ENCODE measurements at regions not wholly inside any gene's neighbourhood (a gene's known extent, or its start where the extent isn't known, plus 50 kb on each side); places are given as distances from the start of the nearest gene placed in this dataset.
"Not testable (repeated sequence)": the region's sequence is repeated elsewhere in the genome, so short reads cannot be mapped to it uniquely, and the experiment has no call there.

DNA sequence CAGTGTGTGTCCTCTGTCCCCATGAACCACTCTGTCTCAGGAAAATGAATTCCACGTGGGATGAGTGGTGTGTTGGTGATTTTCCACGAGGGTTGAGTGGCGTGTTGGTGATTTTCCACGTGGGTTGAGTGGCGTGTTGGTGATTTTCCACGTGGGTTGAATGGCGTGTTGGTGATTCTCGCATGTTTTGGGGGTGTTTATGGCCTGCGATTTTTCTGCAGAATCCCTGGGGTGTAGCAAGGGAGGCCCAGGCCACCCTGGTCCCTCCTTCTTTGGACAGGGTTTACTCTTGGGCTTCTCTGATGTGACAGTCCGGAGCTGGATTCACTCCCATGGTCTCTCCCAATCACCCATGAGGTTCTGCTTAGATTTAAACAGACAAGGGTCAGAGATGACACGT is 90.6 kb upstream of the FRMD1 start:
- DNase-seq, result no peak

DNA sequence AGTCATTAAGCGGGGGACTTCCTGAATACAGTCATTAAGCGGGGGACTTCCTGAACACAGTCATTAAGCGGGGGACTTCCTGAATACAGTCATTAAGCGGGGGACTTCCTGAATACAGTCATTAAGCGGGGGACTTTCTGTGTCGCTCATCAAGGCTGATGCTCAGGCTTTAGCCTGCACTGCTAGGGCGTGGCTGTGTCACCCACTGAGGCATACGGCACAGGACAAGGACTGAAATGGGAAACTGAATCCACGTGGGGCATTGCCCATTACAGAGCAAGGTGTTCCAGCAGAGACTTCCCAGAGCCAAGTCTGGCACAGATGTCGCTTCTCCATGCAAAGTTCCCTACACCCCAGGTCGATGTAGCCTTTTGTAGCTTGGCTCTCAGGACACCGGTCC is 89.9 kb upstream of the FRMD1 start:
- not testable (repeated sequence) for DNase-seq

DNA sequence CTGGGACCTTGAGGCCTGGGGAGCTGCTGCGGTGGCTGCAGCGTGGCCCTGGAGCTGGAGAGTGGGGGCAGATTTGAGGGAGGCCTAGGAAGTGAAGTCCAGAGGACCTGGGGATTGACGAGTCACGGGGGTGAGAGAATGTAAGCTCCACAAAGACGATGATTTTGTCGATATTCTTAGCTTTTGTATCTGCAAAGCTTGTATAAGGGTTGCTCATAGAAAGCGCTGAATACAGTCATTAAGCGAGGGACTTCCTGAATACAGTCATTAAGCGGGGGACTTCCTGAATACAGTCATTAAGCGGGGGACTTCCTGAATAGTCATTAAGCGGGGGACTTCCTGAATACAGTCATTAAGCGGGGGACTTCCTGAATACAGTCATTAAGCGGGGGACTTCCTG is 89.3 kb upstream of the FRMD1 start:
- DNase-seq, result not testable (repeated sequence)

DNA sequence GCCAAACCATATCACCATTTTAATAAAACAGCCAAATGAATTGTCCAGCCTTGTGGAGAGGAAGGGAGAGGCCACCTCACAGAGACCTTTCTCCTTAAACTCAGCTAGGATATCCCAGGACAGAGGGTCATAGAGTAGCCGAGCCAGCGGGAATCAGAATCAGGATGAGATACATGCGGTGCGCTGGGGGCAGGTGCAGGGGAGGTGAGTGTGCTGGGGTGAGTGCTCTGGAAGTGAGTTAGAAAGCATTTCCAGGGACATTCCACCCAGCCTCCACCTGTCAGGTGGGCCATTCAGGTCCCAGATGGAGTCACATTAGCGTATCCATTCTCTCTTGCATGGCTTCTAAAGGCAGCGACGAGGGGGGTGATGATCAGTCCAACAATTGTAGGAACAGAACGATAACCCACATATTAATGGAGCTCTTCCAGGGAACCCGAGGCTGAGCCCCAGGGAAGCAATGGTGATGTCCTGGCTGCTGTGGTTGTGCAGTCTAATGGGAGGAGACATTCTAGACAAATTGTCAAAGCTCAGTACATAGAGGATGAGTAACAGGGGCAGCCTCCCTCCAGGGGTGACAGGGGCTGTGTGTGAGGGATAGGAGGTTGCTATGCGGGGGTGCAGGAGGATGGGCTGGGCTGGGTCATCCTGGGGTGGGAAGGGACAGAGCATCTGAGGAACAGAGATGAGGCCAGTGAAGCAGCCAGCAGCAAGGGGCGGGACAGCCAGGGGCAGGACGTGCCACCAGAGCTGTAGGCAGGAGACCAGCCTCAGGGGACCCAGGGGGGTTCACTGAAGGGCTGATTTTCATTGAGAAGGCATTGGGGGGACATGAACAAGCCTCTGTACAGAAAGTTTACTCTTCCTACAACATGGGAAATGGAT is 88.7 kb upstream of the FRMD1 start:
- DNase-seq, result no peak

DNA sequence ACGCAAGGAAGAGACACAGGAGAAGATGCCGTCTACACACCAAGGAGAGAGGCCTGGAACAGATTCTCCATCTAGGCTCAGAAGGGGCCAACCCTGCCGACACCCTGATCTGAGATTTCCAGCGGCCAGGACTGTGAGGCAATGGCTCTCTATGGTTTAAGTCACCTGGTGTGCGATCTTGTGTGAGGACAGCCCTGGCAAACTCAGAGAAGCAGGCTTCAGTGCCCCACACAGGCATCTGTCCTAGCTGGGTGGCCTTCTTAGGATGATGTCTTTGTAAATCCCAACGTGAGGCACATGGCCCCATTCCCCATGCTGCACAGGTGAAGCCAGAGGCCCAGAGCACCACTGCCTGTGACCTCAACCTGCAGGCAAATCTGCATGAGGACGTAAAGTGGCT is 87.6 kb upstream of the FRMD1 start:
- DNase-seq, result no peak

DNA sequence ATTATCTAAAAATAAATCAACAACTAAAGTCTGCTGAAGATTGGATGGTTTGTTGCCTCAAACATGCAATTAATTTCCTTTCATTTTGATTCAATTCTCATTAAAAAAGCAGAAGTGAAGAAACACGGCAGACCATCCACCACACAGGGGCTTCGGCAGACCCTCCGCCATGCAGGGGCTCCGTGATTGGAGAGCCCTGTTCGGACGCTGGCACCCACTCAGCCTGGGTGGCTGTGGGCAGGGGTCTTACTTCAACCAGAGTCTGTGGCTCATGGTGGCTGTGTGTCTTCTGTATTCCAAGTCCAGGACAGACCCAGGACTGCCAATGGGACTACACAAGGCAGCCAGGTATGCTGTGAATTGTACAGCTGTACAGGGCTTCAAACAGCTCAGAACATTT is 86.9 kb upstream of the FRMD1 start:
- DNase-seq, result no peak

DNA sequence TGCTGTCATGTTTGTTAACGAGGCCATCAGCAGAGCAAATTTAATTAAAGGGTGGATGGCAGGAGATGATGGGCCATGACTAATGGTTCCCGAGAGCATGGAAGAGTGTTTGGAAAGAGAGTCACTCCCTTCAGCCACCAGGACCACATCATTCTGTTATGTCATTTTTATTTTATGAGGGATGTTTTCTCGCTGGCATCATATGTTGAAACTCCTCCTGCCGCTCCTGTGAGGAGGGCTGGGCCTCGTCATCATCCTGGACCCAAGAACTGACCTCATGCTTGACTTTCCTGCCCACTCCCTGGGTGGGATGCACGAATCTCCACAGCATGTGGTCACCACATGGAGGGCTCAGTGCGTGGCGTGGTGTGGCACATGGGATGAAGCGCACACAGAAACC is 86.4 kb upstream of the FRMD1 start:
- DNase-seq, result no peak

DNA sequence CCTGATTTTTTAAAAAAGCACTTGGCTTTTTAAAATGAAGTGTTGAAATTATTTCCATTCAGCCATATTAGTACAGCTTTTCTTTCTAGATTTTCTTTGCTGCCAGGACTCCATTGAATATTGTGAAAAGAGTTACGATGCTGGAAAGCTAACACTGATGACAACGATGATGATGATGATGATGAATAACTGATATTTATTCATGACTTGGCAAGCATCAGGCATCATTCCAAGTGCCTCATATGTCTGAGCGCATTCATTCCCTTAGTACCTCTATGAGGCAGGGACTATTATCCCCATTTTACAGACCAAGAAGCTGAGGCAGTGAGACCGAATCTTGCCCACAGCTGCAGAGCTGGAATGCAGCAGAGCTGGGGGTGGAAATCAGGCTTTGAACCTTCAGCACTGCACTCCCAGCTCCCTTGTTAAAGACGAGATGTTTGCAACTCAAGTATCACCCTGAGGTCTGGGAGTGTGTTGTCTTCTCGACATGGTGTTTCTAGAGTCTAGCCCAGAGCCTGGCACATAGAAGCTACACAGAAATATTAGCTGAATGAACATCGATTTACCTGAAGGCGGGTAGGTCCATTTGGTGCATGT is 85.5 kb upstream of the FRMD1 start:
- DNase-seq, result no peak

DNA sequence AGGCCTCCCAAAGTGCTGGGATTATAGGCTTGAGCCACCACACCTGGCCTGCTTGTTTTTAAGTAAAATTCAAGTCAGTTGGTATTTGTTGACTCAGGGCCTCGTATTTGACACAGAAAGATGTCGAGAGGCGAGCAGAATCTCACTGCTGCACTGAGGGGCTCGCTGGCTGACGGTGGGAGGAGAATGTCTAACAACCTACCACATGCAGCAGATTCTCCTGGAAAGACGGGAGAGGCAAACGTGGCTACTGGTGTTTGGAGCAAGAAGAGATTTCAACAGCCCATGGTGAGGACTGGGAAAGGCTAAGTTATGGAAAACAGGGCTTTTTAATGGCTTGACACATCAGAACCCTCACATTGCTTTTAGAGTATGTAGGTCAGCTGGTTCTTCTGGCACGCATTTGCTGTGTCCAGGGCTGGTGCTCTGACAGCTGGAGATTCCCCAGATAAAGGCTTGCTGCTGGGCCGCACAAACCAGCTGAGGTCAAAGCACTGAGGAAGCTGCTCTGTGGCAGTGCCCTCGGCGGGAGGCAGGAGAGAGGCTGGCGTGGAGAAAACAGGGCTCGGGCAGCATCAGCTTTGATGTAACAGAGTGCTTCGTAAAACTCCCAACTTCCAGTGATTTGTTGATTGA is 84.2 kb upstream of the FRMD1 start:
- peak; percentile 48 for DNase-seq

DNA sequence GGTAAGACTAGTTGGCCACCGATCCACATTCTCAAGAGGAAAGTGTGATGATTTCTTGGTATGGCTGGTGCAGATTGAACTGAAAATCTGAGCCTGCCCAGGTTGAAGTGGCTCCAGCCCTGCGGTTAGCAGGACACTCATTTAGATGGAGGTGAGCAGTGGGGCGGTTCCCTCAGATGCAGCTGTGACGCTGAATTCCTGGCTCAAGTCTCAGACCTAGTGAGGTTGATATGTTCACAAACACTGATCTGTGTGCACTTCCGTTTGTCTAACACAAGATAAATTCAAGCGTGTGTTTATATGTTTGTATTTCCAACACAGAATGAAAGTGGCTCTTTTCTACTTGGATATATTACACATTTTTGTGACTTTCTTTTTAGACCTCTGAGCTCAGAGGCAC is 83.4 kb upstream of the FRMD1 start:
- DNase-seq, result no peak

DNA sequence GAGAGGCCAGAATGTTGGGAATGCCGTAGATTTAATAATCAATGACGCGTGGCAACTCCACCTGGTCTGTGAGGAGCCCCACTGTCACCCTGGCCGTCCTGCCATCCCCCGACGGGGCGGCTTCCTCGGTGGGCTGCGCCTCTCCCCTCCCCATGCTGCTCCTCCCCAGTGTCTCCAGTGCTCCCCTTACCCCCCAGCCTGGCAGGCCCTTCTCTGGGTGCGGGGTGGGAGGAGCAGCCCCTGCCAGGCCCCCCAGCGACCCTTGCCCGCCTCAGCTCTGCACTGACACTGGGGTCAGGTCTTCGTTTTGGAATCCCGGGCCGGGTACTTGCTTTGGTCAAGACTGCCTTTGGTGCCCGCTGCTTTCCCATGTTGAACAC is 82.3 kb upstream of the FRMD1 start:
- no peak for DNase-seq

DNA sequence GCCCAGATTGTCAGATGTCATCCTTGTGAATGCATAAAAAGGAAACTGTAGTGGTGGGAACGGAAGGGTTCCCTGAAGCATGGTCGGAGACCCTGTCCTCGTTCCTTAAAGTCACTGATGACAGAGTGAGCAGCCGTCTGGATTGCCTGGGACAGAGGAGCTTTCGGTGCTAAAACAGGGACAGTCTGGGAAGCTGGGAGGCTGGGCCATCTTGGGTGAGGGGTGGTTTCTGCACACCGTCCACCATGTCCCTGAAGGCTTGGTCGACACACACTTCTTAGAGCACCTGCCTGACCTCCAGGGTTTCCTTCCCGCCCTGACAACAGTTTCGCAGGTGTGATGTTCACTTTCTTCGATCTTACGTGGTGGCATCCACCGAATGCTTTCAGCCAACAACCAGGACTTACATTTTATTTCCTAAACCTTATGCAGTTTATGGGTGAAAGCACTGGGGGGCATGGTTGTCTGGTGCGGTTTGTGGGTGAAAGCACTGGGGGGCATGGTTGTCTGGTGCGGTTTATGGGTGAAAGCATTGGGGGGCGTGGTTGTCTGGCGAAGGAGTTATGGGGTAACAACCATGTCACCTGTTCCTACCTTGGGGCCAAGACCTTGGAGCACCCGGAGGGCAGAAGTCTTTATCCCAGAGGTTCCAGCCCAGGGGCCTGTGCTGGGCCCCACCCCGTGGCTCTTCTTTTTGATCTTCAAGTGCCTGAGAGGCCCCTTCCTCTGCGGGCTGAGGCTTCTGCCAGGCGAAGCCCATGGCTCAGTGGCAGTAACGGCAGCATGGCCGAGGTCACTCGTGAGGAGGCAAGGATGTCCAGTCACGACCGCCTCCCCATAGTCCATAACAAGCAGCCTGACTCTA is 81.7 kb upstream of the FRMD1 start:
- no peak for DNase-seq

DNA sequence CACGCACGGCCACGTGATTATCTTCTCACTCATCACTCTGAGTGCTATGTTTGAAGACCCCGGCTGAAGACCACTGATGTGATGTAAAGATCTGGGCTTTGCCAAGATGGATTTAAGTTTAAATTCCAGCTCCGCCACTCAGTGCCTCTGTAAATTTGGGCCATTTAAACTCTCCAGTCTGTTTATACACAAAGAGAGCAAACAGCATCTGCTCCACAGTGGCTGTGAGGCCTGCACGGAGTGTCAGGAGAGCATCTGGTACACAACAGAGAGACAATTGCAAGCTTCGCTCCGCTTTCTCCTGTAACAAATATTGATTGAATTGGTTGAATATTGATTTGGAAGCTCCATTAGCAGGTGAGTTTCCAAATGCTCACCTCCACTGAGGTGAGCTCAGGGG is 80.5 kb upstream of the FRMD1 start:
- DNase-seq, result no peak

DNA sequence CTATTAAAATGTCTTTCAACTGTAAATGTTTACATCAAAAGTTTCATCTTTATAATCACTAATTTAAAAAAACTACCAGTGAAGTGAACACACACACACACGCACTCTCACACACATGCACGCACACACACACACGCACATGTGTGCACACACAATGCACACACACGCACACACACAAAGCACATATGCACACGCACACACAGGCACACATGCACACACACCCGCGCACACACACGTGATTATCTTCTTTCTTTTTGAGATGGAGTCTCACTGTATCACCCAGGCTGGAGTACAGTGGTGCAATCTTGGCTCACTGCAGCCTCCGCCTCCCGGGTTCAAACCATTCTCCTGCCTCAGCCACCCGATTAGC is 80.0 kb upstream of the FRMD1 start:
- DNase-seq, result no peak

DNA sequence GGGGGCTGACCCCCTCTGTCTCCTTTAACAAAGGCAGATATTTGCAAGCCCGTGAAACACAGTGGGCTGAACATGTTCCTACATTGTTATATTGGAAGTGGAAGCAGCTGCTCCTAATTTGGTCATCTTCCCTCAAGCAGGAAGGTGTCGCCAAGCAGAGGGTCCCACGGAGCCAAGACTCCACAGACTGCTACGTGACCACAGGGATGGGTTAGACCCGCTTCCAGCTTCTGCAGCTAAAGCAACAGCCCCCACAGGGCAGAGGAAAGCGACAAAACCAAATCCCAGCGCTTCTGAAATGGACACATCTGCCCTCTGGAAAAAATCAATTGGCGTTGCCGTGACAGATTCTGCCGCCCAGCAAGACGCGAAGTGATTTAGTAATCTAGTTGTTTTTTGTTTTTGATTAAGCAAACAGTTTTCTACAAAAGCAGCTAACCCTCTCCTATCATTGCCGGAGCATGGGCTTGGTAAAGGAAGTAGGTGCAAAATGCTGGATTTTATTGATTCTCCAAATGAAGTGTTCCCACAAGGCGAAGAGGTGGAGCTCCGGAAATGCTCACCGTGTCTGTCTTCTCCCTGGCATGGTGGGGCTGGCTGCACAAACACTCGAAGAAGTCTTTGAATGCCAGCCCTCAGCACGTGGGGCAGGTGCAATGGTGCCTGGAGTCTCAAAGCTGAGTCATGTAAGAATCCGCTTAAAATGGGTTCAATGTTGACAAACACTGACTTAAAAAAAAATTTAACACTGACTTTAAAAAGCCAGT is 79.4 kb upstream of the FRMD1 start:
- no peak for DNase-seq

DNA sequence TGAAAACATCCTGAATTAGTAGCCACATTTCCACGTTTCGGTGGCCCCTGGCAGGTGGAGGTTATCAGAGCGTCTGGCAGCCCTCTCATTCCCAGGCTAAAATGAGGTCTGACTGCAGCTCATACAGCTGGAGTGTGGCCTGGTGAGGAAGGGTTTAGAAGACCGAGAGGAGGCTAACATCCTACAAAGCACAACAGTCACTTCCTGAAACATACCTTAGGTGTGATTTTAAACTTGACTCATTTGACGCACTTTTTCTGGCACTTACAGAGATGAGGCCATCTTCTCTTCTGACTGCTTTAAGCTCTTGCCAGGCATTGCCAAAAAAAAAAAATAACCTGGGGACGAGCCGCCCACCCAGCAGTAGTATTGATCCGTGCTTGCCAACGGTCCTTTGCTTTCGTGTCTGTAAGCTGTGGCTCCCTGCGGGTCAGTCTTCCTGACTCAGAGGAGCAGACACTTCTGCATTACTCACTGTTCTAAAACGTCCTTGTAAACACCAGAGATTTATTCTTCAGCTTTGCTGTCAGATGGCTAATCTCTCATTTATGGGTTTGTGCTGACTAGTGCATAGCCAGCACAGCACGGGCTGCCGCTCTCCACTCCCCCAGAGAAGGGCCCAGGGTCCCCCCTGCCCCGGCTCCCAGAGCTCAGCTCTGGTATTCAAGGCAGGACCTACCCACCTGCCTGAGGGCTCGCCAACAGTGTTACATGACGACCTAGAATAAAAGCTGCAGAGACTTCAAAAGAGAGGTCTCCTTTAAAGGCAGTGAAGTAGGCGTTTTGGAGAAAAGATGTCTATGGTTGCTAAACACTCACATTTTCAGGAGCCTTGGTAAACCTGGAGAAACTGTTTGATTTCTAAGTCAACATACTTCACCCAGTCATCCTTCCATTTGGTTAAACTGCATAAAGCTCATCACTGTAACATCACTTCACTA is 78.5 kb upstream of the FRMD1 start:
- DNase-seq, result no peak

DNA sequence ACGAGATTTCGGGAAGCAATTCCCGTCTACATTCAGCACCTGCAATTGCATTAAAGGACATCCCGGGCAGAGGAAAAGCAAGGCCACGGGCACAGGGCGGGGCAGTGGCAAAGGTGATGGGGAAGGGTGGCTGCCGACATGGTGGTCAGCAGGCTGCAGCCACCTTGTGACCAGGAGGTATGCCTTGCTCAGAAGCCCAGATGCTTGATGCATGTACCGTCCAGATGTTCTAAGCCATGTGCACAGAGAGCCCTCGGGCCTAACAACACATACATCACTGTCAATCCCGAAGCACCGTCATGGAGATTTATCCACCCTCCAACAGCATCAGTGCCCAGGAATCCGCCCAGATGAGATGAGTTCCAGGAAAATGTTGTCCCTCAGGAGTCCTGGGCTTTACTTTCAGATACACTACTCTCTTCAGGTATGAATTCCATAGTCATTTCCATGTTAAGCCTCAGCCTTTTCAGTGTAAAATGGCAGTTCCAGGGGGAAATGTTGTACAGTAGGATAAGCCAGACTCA is 77.8 kb upstream of the FRMD1 start:
- no peak for DNase-seq

DNA sequence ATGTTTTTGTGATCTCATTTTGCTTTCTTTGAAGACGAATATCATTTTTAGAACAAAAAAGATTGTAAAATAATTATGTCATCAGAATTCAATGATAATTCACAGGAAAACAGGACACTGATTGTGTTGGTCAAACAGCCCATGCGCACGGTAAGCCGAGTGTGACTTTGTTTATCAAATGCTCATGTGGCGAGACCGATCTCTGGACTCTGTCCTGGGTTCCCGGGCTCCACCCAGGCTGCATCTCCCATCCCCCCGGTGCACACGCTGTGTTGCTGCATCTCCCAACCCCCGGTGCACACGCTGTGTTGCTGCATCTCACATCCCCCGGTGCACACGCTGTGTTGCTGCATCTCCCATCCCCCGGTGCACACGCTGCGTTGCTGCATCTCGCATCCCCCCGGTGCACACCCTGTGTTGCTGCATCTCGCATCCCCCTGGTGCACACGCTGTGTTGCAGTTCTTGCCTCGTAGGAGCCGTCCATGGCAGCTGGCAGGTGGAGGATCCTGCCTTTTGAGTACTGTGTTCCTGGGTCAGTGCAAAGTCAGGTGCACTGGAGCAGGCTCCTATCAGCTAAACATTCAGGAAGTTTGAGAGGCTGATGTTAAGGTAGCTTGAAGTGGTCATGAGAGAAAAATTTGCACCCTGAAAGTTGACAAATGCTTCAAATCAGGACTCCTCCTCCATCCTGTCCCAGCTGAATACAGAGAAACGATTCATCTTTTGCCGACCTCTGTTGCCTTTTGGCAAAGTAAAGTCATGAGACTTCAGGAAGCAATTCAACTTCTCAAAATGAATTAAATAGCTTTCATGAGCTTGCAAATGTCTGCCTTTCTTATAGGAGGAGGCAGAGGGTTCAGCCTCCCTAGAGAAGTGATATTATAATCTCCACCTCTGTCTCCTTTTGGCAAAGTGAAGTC is 77.1 kb upstream of the FRMD1 start:
- DNase-seq, result no peak

DNA sequence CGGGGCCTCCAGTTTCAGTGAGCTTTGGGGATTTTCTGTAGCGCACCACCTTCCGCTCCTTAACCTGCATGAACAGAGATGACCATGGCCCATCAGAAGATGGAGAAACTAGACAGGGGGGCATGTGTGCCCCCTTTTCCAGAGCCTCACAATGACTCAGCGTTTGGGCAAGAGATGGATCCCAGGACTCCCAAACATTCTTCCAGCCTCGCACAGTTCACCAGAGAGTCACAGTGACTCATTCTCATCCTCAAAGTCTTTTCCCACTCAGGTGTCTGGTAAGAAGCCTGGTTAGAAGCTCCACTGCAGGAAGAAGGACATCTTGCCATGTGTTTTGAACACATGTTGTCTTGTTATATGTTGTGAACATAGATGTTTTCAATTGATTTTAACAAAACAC is 76.2 kb upstream of the FRMD1 start:
- DNase-seq, result no peak
